ENCODE measurements at regions not wholly inside any gene's neighbourhood (a gene's known extent, or its start where the extent isn't known, plus 50 kb on each side); places are given as distances from the start of the nearest gene placed in this dataset.

GRCh38 chr15:62799037-62799436 is 243.5 kb upstream of the TPM1 start:
- Histone ChIP-seq H3K9ac (ENCODE audit: low read depth in 1 of 2, low read length in 2 of 2) (no peak overlapping the region), H3K27ac (ENCODE audit: low read depth in 1 of 2, low read length in 2 of 2) (no peak overlapping the region), H3K9me3 (ENCODE audit: control insufficient read depth in 4 of 4, low read length in 3 of 4) (no peaks in the 10 kb centered on the region), H3K4me3 (ENCODE audit: low read depth in 1 of 3, low read length in 3 of 3) (no peak overlapping the region), H3K27me3 (ENCODE audit: control insufficient read depth in 4 of 4, insufficient read depth in 4 of 4, low read length in 3 of 4) (no peaks in the 10 kb centered on the region), H3K36me3 (ENCODE audit: control insufficient read depth in 4 of 4, insufficient read depth in 3 of 4, low read depth in 1 of 4, low read length in 3 of 4) (no peaks in the 10 kb centered on the region), H3K4me1 (ENCODE audit: control insufficient read depth in 4 of 4, insufficient read depth in 4 of 4, low read length in 3 of 4) (peaks cover 0 to 7% (median 4%) of the 10 kb centered on the region in 4 donors)
- no peak for DNase-seq (ENCODE audit: low spot score)
- TF ChIP-seq REST (IDR thresholded peaks at IDR 0.05), result no peak
- TF ChIP-seq SP1 (IDR thresholded peaks at IDR 0.05), result no peak
- no peak for TF ChIP-seq ZBTB33 (IDR thresholded peaks at IDR 0.05)
- TF ChIP-seq ATF3 (IDR thresholded peaks at IDR 0.05), result no peak
- no peak for TF ChIP-seq TAF1 (conservative IDR thresholded peaks at IDR 0.05)
- TF ChIP-seq GABPA (IDR thresholded peaks at IDR 0.05 in 1 of 2, conservative IDR thresholded peaks at IDR 0.05 in 1 of 2), result no peak
- no peak for TF ChIP-seq NR2F2 (IDR thresholded peaks at IDR 0.05)
- no peak for TF ChIP-seq FOXA1 (IDR thresholded peaks at IDR 0.05)
- no peak for TF ChIP-seq FOXA2 (IDR thresholded peaks at IDR 0.05)
- no peak for TF ChIP-seq MAX (IDR thresholded peaks at IDR 0.05)
- no peak for TF ChIP-seq YY1 (IDR thresholded peaks at IDR 0.05)
- TF ChIP-seq RXRA (IDR thresholded peaks at IDR 0.05), result no peak
- no peak for TF ChIP-seq RAD21 (IDR thresholded peaks at IDR 0.05)
- TF ChIP-seq JUND (IDR thresholded peaks at IDR 0.05), result no peak
- TF ChIP-seq HNF4A (conservative IDR thresholded peaks at IDR 0.05), result no peak
- TF ChIP-seq HNF4G (IDR thresholded peaks at IDR 0.05), result no peak
- TF ChIP-seq, protein P1, sequence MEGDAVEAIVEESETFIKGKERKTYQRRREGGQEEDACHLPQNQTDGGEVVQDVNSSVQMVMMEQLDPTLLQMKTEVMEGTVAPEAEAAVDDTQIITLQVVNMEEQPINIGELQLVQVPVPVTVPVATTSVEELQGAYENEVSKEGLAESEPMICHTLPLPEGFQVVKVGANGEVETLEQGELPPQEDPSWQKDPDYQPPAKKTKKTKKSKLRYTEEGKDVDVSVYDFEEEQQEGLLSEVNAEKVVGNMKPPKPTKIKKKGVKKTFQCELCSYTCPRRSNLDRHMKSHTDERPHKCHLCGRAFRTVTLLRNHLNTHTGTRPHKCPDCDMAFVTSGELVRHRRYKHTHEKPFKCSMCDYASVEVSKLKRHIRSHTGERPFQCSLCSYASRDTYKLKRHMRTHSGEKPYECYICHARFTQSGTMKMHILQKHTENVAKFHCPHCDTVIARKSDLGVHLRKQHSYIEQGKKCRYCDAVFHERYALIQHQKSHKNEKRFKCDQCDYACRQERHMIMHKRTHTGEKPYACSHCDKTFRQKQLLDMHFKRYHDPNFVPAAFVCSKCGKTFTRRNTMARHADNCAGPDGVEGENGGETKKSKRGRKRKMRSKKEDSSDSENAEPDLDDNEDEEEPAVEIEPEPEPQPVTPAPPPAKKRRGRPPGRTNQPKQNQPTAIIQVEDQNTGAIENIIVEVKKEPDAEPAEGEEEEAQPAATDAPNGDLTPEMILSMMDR (IDR thresholded peaks at IDR 0.05; ENCODE audit: low read depth, low read length, missing input control), result no peak
- no peak for TF ChIP-seq EGR1 (IDR thresholded peaks at IDR 0.05; ENCODE audit: low read depth in 2 of 2)
- WGBS, result 91% methylated on average over 6 of the region's 6 CpGs

All from liver (tissue), 8 donors.